GM18873 (cell line): ENCODE measurements at regions not wholly inside any gene's neighbourhood (a gene's known extent, or its start where the extent isn't known, plus 50 kb on each side); places are given as distances from the start of the nearest gene placed in this dataset.

Experiments
- ATAC-seq: cut with Tn5 transposase; IDR thresholded peaks from one replicate; pipeline ENCODE4 v1.9.1; 2021; ENCODE audit warnings: mild to moderate bottlenecking, moderate library complexity, moderate number of reproducible peaks; ENCODE audit not compliant: unreplicated experiment, low FRiP score

DNA sequence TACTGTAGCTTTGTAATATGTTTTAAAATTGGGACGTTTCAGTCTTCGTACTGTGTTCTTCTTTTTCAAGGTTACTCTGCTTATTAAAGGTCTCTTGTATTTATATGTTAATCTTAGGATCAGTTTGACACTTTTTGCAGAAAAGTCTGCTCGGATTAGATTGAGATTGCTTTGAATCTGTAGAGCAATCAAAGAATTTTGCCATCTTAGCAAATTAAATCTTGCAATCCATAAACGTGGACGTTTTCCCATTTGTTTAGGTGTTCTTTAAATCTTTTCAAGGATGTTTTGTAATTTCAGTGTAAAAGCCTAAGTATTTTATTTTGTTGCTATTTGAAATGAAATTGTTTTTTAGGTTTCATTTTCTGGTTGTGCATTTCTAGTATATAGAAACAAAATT is 78.0 kb upstream of the GTSF1L start:
- no peak for ATAC-seq

DNA sequence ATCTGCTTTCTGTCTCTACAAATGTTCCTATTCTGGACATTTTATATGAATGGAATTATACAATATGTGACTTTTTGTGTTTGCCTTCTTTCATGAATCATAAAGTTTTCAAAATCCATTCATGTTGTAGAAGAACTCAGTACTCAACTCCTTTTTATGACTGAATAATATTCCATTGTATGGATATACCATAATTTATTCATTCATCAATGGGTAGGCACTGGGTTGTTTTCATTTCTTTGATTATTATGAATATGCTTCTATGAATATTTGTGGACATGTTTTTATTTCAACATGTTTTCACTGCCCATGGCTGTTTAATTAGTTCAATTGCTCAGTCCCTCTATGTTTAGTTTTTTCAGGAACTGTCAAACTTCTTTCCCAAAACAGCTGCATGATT is 76.5 kb upstream of the GTSF1L start:
- no peak for ATAC-seq

- no peak for ATAC-seq
Observed at GRCh38 chr20:43800186-43800585, 73.4 kb upstream of the GTSF1L start.

DNA sequence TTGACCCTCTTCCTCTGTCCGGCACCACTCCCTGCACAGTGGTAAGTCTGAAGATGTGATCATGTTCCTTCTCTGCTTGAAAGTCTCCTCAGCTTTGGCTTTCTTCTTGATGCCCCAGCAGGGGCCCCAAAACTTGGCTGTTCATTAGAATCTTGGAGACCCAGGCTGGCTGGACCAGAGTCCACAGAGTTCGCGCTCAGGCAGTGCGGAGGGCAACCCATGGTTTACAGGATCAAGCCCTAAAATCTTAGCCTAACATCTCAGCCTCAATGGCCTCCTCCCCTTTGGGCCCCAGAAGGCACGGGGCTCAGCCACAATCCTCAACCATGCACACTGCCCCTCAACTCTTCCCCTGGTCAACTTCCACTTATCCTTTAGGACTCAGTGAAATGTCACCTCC is 72.9 kb upstream of the GTSF1L start:
- no peak for ATAC-seq

DNA sequence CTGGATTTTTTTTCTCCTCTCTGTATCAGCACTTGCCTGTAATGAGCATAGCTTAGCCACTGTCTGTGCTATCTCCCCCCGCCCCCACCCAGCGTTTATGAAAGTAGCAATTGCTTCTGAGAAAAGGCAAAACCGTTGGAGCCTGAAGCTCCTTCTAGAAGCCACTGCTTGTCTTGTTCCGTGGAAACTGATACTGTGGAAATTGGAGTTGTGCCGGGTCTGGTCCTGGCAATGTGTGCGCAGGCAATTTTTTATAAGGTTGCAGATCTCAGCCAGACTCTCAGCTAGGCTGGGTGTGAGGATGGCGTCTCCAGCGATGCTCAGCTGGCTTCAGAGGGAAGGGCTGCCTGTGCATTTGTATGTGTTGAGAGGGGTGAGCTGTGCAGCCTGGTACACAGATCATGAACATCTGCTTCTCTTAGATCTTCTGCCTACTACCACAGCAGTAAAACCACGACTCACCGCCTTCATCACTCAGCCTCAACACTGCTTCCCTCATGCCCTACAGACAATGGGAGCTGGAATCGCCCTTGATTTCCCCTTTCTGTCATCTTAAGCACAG is 72.4 kb upstream of the GTSF1L start:
- ATAC-seq, result no peak

GRCh38 chr20:43798291-43799149 is 71.7 kb upstream of the GTSF1L start:
- no peak for ATAC-seq

- no peak for ATAC-seq
Observed at GRCh38 chr20:43794326-43794725, 67.5 kb upstream of the GTSF1L start.

DNA sequence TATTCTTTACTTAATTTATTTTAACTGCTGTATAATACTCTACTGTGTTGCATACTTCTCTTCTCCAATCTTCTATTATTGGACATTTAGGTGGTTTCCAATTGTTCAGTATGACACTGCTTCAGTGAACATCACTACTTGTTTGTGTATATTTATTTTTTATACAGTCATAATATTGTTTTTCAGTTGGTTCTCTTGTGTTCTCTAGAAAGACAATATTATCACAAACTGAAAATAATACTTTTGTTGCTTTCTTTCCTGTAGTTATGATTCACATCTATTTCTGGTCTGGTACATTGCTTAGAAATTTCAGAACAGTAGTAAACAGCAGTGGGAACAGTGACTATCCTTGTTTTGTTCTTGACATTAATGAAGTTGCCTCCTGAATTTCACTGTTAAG is 62.8 kb upstream of the GTSF1L start:
- no peak for ATAC-seq

- no peak for ATAC-seq
Observed at GRCh38 chr20:43787937-43788336, 61.1 kb upstream of the GTSF1L start.

DNA sequence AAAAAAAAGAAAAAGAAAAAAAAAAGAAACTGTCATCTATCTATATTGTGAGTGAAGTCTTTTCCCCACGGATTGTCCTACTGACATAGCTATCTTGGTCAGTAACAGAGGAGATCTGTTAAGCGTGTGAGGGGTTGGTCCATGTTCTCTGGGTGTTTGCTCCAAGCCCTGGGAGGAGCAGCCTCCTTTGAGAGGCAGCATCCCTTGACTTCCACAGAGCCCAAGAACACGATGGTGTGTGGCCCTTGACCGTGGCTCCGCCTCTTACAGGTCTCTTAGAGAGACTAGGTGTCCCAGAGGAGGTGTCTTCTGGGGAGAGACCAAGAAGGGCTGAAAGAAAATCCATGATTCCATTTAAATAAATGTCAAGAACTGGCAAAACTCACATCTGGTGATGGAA is 60.1 kb upstream of the GTSF1L start:
- no peak for ATAC-seq

- no peak for ATAC-seq
Observed at GRCh38 chr20:43781215-43781614, 54.4 kb upstream of the GTSF1L start.

- ATAC-seq, result no peak
Observed at GRCh38 chr20:43778375-43778774, 51.6 kb upstream of the GTSF1L start.

DNA sequence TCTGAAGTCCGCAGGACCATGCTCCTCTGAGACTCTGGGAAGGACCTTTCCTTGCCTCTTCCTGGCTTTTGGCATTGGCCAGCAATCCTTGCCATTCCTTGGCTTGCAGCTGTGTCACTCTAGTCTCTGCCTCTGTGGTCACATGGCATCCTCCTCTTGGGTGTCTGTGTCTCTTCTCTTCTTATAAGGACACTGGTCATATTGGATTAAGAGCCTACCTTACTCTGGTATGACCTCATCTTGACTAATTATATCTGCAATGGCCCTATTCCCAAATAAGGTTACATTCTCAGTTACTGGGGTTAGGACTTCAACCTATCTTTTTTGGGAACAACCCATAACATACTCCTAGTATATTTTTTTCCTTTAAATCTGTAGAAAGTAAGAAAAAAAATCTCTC is 49.9 kb upstream of the GTSF1L start:
- no peak for ATAC-seq
